CD14-positive monocyte (primary cell): ENCODE measurements at regions not wholly inside any gene's neighbourhood (a gene's known extent, or its start where the extent isn't known, plus 50 kb on each side); places are given as distances from the start of the nearest gene placed in this dataset.

Experiments
- DNase-seq, 3 donors: peaks; one replicate each; pipeline ENCODE4 v3.0.0-alpha.2; 2011 to 2022
- H2AFZ ChIP-seq: 2 replicates; pipeline ENCODE4 v1.6.0; 2012; ENCODE audit warnings: mild to moderate bottlenecking, low read depth, low read length, inconsistent platforms; ENCODE audit not compliant: insufficient read depth, poor library complexity, severe bottlenecking
- H3K27ac ChIP-seq, 2 donors: 1 replicate in 1 of 2; 2 replicates in 1 of 2; pipeline ENCODE4 v1.5.1; 2012 to 2013; ENCODE audit warnings: low read length in 2 of 2, control low read depth in 1 of 2, inconsistent platforms in 1 of 2, low read depth in 1 of 2, mild to moderate bottlenecking in 1 of 2
- H3K27me3 ChIP-seq, 2 donors: one replicate each; pipeline versions ENCODE4 v1.6.0 to v1.6.1; 2011 to 2013; ENCODE audit warnings: low read length in 2 of 2; ENCODE audit not compliant: control insufficient read depth in 2 of 2, insufficient read depth in 2 of 2
- H3K36me3 ChIP-seq, 2 donors: replicated peaks in 1 of 2; 1 replicate in 1 of 2; 2 replicates in 1 of 2; pipeline versions ENCODE4 v1.5.1 to v1.6.1; 2012 to 2013; ENCODE audit warnings: low read length in 2 of 2, control low read depth in 1 of 2, inconsistent platforms in 1 of 2, mild to moderate bottlenecking in 1 of 2; ENCODE audit not compliant: insufficient read depth in 2 of 2, control insufficient read depth in 1 of 2
- H3K4me1 ChIP-seq, 2 donors: 1 replicate in 1 of 2; 2 replicates in 1 of 2; pipeline versions ENCODE4 v1.5.1 to v1.6.1; 2012 to 2013; ENCODE audit warnings: low read length in 2 of 2, control low read depth in 1 of 2, inconsistent platforms in 1 of 2, mild to moderate bottlenecking in 1 of 2, moderate library complexity in 1 of 2; ENCODE audit not compliant: insufficient read depth in 2 of 2, control insufficient read depth in 1 of 2
- H3K4me2 ChIP-seq: replicated peaks from 2 replicates; pipeline ENCODE3; 2012; ENCODE audit warnings: low read length, moderate library complexity, mild to moderate bottlenecking; ENCODE audit not compliant: poor library complexity, severe bottlenecking; ENCODE audit errors: extremely low read depth
- H3K4me3 ChIP-seq, 3 experiments: fragments of 200-600 bp in 1 of 3; sonication (generic) in 1 of 3; replicated peaks in 1 of 3; 1 replicate in 2 of 3; 2 replicates in 1 of 3; pipeline ENCODE4 v1.5.1; 2011 to 2013; ENCODE audit warnings: low read length in 3 of 3, mild to moderate bottlenecking in 3 of 3, control low read depth in 2 of 3, low read depth in 2 of 3, inconsistent platforms in 1 of 3, moderate library complexity in 1 of 3
- H3K79me2 ChIP-seq: 2 replicates; pipeline ENCODE4 v1.6.0; 2012; ENCODE audit warnings: mild to moderate bottlenecking, control low read depth, inconsistent platforms, low read length, moderate library complexity; ENCODE audit not compliant: insufficient read depth
- H3K9ac ChIP-seq: 2 replicates; pipeline ENCODE4 v1.6.0; 2017; ENCODE audit warnings: low read length, mild to moderate bottlenecking; ENCODE audit not compliant: insufficient read depth, poor library complexity, severe bottlenecking
- H3K9me3 ChIP-seq, 2 donors: replicated peaks in 1 of 2; 1 replicate in 1 of 2; 2 replicates in 1 of 2; pipeline versions ENCODE4 v1.5.1 to v1.6.1; 2012 to 2013; ENCODE audit warnings: low read length in 2 of 2, control low read depth in 1 of 2; ENCODE audit not compliant: control insufficient read depth in 1 of 2, insufficient read depth in 1 of 2
- H4K20me1 ChIP-seq: 2 replicates; pipeline ENCODE4 v1.6.0; 2012; ENCODE audit warnings: mild to moderate bottlenecking, low read length, control low read depth, moderate library complexity; ENCODE audit not compliant: insufficient read depth
- H3K27ac Mint-ChIP-seq, 7 donors: one replicate each; pipeline ENCODE4 v1.8.0; 2020; ENCODE audit warnings: mild to moderate bottlenecking in 7 of 7, mixed read lengths in 7 of 7, moderate library complexity in 6 of 7, inconsistent platforms in 2 of 7
- H3K27me3 Mint-ChIP-seq, 3 donors: one replicate each; pipeline ENCODE4 v1.8.0; 2021 to 2022; ENCODE audit warnings: low read depth in 3 of 3, mild to moderate bottlenecking in 3 of 3, mixed read lengths in 3 of 3, moderate library complexity in 3 of 3, inconsistent platforms in 1 of 3
- H3K36me3 Mint-ChIP-seq, 2 donors: one replicate each; pipeline ENCODE4 v1.8.0; 2020; ENCODE audit warnings: mixed read lengths in 2 of 2, inconsistent platforms in 1 of 2, mild to moderate bottlenecking in 1 of 2
- H3K4me1 Mint-ChIP-seq: one replicate; pipeline ENCODE4 v1.8.0; 2020; ENCODE audit warnings: mild to moderate bottlenecking, mixed read lengths
- H3K4me3 Mint-ChIP-seq, 2 donors: one replicate each; pipeline ENCODE4 v1.8.0; 2020; ENCODE audit warnings: mild to moderate bottlenecking in 2 of 2, mixed read lengths in 2 of 2, moderate library complexity in 1 of 2
- H3K9me3 Mint-ChIP-seq, 7 donors: one replicate each; pipeline ENCODE4 v1.8.0; 2020 to 2022; ENCODE audit warnings: mixed read lengths in 7 of 7, mild to moderate bottlenecking in 6 of 7, moderate library complexity in 6 of 7, inconsistent platforms in 2 of 7
- WGBS: methylation state at CpG from one replicate; pipeline ENCODE4 v1.1.5; 2013; ENCODE audit warnings: missing lambda C conversion rate; ENCODE audit not compliant: insufficient coverage; 5-methylcytosine and 5-hydroxymethylcytosine counted together
- intact Hi-C, 2 donors: fragments of 100-400 bp; cut with micrococcal nuclease; formaldehyde crosslinking; loops; one replicate each; pipeline versions ENCODE4 v1.15.0 to v1.15.1; 2023
- TF ChIP-seq, protein P1 (sequence below): fragments of 200-600 bp; IDR thresholded peaks from one replicate; pipeline ENCODE4 v1.8.0; 2022; ENCODE audit warnings: antibody characterized with exemption, mild to moderate bottlenecking

DNA sequence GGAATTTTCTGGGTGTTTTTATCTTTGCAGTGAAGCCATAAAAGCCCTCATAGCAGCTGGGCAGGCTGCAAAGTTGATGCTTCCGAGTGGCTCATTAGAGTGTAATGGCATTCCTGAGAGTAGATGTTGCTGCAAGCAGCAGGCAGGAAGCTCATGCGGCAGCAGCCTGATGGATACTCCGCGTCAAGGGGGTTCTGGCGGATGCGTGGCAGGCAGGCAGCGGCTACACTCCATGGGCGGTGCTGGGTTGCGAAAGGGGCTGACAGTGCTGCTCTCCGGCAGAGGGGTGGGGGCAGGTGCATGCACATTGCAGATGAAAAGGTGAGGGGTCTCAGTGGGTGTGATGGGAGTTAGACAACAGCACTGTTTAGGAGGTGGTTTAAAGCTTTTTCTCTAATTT lies 93.2 kb upstream of the AJAP1 start:
- H3K79me2 ChIP-seq: no peaks in the 10 kb centered on the region
- H3K4me1 ChIP-seq: no peaks in the 10 kb centered on the region
- H3K9me3 ChIP-seq: no peaks in the 10 kb centered on the region
- no peaks in the 10 kb centered on the region for H4K20me1 ChIP-seq
- no peak overlapping the region for H2AFZ ChIP-seq
- DNase-seq: no peak
- Mint-ChIP-seq H3K9me3 (peaks cover 0 to 4% (median 1%) of the 10 kb centered on the region in 7 donors), H3K4me3 (no peak overlapping the region), H3K4me1 (no peaks in the 10 kb centered on the region), H3K36me3 (no peaks in the 10 kb centered on the region), H3K27me3 (peaks cover 5 to 8% (median 6%) of the 10 kb centered on the region in 3 donors), H3K27ac (no peak overlapping the region)
- no peak overlapping the region for H3K4me2 ChIP-seq
- TF ChIP-seq, protein P1, sequence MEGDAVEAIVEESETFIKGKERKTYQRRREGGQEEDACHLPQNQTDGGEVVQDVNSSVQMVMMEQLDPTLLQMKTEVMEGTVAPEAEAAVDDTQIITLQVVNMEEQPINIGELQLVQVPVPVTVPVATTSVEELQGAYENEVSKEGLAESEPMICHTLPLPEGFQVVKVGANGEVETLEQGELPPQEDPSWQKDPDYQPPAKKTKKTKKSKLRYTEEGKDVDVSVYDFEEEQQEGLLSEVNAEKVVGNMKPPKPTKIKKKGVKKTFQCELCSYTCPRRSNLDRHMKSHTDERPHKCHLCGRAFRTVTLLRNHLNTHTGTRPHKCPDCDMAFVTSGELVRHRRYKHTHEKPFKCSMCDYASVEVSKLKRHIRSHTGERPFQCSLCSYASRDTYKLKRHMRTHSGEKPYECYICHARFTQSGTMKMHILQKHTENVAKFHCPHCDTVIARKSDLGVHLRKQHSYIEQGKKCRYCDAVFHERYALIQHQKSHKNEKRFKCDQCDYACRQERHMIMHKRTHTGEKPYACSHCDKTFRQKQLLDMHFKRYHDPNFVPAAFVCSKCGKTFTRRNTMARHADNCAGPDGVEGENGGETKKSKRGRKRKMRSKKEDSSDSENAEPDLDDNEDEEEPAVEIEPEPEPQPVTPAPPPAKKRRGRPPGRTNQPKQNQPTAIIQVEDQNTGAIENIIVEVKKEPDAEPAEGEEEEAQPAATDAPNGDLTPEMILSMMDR: no peak
- no peak overlapping the region for H3K27ac ChIP-seq
- H3K4me3 ChIP-seq: no peak overlapping the region
- no peaks in the 10 kb centered on the region for H3K27me3 ChIP-seq
- H3K36me3 ChIP-seq: no peaks in the 10 kb centered on the region
- 20% methylated on average over 10 of the region's 10 CpGs for WGBS
- intact Hi-C loops: no loop called here
- no peak overlapping the region for H3K9ac ChIP-seq

DNA sequence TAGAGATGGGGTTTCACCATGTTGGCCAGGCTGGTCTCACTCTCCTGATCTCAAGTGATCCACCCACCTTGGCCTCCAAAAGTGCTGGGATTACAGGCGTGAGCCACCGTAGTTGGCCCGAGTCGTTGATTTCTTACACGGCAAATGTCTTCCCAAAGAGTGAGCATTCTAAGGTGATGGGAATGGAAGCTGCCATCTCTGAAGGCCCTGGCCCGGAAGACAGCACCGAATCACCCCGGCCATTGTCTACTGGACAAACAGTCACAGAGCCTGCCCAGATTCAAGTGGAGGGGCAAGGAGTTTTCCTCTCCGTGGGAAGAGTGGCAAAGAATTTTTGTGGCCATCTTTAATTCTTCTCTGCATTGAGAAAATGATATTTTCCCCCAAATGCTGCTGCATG lies 92.1 kb upstream of the AJAP1 start:
- TF ChIP-seq, protein P1: no peak
- no peaks in the 10 kb centered on the region for H3K4me1 Mint-ChIP-seq
- H3K36me3 ChIP-seq: no peaks in the 10 kb centered on the region
- H3K36me3 Mint-ChIP-seq: no peaks in the 10 kb centered on the region
- H3K4me3 Mint-ChIP-seq: no peak overlapping the region
- no peaks in the 10 kb centered on the region for H3K9me3 ChIP-seq
- H3K4me3 ChIP-seq: no peak overlapping the region
- H3K9ac ChIP-seq: no peak overlapping the region
- H3K4me1 ChIP-seq: no peaks in the 10 kb centered on the region
- H3K27me3 Mint-ChIP-seq: peaks cover 7 to 8% (median 7%) of the 10 kb centered on the region in 3 donors
- H4K20me1 ChIP-seq: no peaks in the 10 kb centered on the region
- no peaks in the 10 kb centered on the region for H3K27me3 ChIP-seq
- no peak overlapping the region for H3K27ac Mint-ChIP-seq
- peaks cover 0 to 4% (median 1%) of the 10 kb centered on the region in 7 donors for H3K9me3 Mint-ChIP-seq
- no peak overlapping the region for H3K27ac ChIP-seq
- no peak for DNase-seq
- WGBS: 95% methylated on average over 7 of the region's 9 CpGs
- no peak overlapping the region for H3K4me2 ChIP-seq
- intact Hi-C loops: no loop called here
- no peak overlapping the region for H2AFZ ChIP-seq
- H3K79me2 ChIP-seq: no peaks in the 10 kb centered on the region
